Fibroblast of upper back skin (primary cell): ENCODE measurements at regions not wholly inside any gene's neighbourhood (a gene's known extent, or its start where the extent isn't known, plus 50 kb on each side); places are given as distances from the start of the nearest gene placed in this dataset.

Experiments
- DNase-seq: peaks from one replicate; pipeline ENCODE4 v3.0.0-alpha.2; 2013

- DNase-seq, result no peak
Measured at GRCh38 chr14:62101189-62101588, 339.0 kb downstream of the SNAPC1 start.

DNA sequence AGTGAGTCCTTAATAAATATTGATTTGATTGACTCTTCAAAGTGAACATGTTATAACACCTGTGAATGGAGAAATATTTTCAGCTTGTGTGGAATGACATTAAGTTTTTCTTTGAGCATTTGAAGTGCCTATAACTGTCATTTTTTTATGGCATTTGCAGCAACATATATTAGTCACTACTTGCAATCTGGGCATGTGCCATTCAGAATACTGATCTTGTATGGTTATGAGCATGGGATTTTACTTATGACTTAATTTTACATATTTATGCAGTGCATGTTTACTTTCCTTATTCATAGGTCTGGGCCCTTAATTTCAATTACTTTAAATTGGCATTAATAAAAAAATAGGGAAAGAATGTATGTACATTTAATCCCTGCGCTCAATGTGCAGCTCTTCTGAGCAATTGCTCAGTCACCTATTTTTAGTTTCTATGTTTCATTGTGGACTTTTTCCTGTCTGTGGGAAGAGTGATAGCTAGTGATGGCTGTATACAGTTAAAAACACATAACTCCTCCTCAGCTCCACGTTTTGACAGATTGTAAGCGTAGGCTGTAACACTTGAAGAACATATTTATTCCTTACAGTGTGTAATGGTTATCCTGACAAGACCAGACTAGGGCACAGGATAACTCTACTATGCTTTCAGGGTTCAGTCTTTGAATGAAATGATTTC lies 339.6 kb downstream of the SNAPC1 start:
- DNase-seq, result no peak

- no peak for DNase-seq
Measured at GRCh38 chr14:62102349-62102725, 340.1 kb downstream of the SNAPC1 start.

GRCh38 chr14:62103464-62103863 lies 341.2 kb downstream of the SNAPC1 start:
- DNase-seq, result no peak

- DNase-seq, result no peak
Measured at GRCh38 chr14:62110941-62111340, 348.7 kb downstream of the SNAPC1 start.

DNA sequence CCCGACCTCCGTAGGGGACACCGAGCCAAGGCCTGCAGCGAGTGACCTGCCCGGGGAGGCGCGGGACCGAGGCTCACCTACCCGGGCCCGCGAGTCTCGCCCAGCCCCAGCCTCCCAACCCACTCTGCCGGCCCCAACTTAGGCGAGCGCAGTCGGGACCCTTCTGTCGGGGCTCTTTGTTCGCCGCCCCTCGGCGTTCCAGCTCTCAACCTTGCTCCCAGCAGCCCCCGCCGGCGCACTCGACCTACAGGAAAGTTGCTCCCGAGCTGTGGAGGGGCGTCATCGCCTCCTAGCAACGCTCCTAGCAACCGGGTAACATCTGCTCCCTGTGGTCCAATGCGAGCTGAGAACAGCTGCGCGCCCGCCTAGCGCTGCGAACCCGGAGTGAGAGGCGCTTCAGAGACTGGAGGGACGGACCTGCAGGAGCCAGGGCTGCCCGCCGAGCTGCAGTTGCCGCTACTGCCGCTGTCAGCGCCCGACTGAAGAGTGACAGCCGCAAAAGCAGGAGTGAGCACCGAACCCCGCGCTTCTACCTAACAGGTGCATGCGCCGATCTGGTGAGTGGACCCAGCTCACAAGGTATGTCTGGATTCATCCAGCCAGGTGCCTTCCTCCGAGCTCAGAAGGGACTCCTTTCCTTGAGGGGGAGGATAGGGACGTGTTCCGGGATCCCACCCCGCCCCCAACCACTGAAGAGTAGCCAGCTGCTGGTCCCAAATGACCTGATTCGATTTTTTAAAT lies 355.0 kb downstream of the SNAPC1 start:
- peak; percentile 55 for DNase-seq

GRCh38 chr14:62117751-62118105 lies 355.5 kb downstream of the SNAPC1 start:
- no peak for DNase-seq

- DNase-seq, result no peak
Measured at GRCh38 chr14:62118461-62118860, 356.2 kb downstream of the SNAPC1 start.

DNA sequence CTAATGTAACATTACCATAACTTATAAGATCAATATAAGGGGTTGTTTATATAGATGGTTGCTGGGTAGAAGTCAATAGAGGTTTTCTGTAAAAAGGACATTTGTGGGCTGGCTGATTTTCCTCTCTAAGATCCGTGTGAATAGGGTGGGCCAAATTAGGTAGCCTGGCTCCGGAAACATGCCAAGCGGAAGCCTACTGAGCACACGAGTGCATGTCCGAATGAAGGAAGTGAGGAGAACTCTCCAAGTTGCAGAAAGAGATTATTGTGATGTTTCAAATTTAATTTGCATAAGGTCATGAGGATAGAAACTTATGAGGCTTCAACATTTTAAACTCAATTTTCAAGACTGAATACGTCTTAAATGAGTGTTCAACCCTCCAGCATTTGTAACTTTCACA lies 356.7 kb downstream of the SNAPC1 start:
- DNase-seq, result no peak

GRCh38 chr14:62123961-62124360 lies 361.7 kb downstream of the SNAPC1 start:
- DNase-seq, result no peak

DNA sequence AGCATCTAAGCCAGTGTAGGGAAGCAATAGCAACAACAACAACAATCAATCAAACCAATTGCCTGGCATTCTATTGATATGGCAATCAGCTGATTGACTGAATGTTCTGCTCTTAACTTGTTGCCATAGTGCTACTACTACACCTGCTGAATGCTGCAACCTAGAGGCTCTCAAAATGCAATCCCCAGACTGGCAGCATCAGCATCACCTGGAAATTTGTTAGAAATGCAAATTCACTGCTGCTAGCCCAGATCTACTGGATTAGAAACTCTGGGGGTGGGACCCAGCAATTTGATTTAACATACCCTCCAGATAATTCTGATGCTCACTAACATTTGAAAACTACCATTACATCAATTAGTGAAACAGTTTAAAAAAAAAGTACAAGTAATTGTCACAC lies 363.6 kb downstream of the SNAPC1 start:
- no peak for DNase-seq

- DNase-seq, result peak; percentile 56
Measured at GRCh38 chr14:62126879-62127478, 364.8 kb downstream of the SNAPC1 start.

- no peak for DNase-seq
Measured at GRCh38 chr14:62130441-62130840, 368.2 kb downstream of the SNAPC1 start.

GRCh38 chr14:62133776-62134550 lies 371.7 kb downstream of the SNAPC1 start:
- no peak for DNase-seq

DNA sequence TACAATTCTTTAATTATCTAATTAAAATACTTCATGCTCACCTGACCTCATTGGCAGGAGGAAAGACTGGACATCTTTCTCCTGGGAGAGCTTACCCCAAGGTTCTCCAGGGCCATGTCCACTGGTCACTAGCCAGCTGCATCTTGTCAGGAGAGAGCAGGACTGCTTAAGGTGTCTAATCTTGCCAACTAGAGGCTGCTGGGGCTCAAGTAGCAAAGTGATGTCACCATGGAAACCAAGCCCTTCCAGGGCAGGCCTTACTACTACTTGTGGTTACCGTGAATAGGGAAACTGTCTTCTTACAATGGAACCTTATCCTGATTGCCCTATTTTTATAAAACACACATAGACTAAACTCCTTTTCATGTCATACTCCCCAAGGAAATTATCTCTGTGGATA lies 376.4 kb downstream of the SNAPC1 start:
- DNase-seq, result no peak

- no peak for DNase-seq
Measured at GRCh38 chr14:62141139-62141538, 378.9 kb downstream of the SNAPC1 start.

GRCh38 chr14:62143245-62143644 lies 381.0 kb downstream of the SNAPC1 start:
- peak; percentile 21 for DNase-seq

- DNase-seq, result no peak
Measured at GRCh38 chr14:62144863-62145262, 382.6 kb downstream of the SNAPC1 start.

GRCh38 chr14:62146030-62146429 lies 383.8 kb downstream of the SNAPC1 start:
- no peak for DNase-seq

GRCh38 chr14:62156052-62156451 lies 393.8 kb downstream of the SNAPC1 start:
- DNase-seq, result no peak

GRCh38 chr14:62158779-62159178 lies 396.6 kb downstream of the SNAPC1 start:
- no peak for DNase-seq

GRCh38 chr14:62159314-62159713 lies 397.1 kb downstream of the SNAPC1 start:
- DNase-seq, result no peak

GRCh38 chr14:62162998-62163589 lies 400.9 kb downstream of the SNAPC1 start:
- peak; percentile 47 for DNase-seq
